NCI-H526 treated with DMSO at 0.1 percent for 48 hours (cell line): ENCODE measurements at regions not wholly inside any gene's neighbourhood (a gene's known extent, or its start where the extent isn't known, plus 50 kb on each side); places are given as distances from the start of the nearest gene placed in this dataset.
"Not testable (repeated sequence)": the region's sequence is repeated elsewhere in the genome, so short reads cannot be mapped to it uniquely, and the experiment has no call there.

Experiments used
- DNase-seq: peaks from one replicate; lab custom pipeline; 2025; lab: John Stamatoyannopoulos, UW

- DNase-seq = no peak
Measured at GRCh38 chr14:70269582-70269981, 80.8 kb upstream of the SLC8A3 start.

DNA sequence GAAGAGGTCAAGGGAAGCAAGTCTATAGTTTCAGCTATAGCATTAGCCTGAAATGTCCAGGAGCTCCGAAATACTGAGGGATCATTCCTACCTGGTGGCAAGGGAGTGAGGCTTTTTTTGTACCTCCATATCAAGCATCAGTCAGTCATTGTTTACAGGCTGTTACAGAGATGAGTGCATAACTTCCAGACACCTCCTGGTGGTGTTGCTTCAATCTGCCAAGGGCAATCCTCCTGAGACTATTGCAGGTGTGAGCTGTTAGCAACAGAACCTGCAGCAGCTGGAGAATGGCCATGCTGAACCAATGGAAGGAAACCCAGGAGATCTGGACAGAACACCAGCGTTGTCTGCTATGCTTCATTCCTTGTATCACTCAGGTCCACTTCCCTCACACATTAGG, 80.0 kb upstream of the SLC8A3 start:
- DNase-seq = no peak

DNA sequence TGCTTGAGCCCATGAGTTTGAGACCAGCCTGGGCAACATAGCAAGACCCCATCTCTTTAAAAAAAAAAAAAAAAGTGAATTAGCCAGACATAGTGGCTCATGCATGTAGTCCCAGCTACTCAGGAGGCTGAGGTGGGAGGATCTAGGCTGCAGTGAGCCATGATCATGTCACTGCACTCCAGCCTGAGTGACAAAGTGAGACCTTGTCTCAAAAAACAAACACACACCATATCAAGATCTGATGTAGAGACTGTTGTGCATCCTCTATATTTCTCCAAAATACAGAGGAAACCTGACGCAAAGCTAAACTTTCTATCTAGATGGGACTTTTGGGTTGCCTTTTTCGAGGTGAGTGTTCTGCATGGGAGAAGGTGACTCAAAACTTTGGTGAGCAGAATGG, 77.4 kb upstream of the SLC8A3 start:
- DNase-seq = no peak

DNA sequence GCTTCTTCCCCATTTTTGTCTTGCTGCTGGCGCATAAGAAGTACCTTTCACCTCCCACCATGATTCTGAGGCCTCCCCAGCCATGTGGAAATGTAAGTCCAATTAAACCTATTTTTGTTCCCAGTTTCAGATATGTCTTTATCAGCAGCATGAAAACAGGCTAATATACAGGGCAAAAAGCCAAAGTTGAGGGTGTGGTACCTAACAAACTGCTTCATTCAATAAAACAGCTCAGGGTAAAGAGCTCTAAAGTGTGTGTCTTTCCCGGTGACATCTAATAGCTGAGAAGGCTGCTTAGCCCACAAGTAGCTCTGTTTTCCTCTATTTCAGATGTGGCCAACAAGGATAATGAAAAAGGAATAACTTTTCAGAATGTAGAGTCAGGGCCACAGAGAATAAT, 76.7 kb upstream of the SLC8A3 start:
- DNase-seq = no peak

DNA sequence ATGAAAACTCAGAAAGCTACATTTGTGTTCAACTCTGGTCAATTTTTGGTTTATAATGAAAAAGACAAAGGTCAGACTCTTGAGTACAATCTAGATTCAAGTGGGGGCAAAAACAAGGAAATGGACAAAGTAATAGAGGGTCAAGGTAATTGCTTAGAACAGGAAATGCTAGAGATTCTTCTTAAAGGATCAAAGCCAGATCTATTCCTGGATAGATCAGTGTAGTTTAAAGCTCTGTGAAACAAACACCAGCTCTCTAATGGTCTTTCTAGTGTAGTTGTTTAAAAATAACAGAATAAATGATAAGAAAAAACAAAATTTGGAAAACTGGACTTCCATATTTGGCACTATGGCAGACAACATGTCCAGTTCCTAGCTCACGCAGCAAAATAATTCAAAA, 70.7 kb upstream of the SLC8A3 start:
- no peak for DNase-seq

- no peak for DNase-seq
Measured at GRCh38 chr14:70257526-70257925, 68.8 kb upstream of the SLC8A3 start.

- no peak for DNase-seq
Measured at GRCh38 chr14:70256601-70257000, 67.8 kb upstream of the SLC8A3 start.

DNA sequence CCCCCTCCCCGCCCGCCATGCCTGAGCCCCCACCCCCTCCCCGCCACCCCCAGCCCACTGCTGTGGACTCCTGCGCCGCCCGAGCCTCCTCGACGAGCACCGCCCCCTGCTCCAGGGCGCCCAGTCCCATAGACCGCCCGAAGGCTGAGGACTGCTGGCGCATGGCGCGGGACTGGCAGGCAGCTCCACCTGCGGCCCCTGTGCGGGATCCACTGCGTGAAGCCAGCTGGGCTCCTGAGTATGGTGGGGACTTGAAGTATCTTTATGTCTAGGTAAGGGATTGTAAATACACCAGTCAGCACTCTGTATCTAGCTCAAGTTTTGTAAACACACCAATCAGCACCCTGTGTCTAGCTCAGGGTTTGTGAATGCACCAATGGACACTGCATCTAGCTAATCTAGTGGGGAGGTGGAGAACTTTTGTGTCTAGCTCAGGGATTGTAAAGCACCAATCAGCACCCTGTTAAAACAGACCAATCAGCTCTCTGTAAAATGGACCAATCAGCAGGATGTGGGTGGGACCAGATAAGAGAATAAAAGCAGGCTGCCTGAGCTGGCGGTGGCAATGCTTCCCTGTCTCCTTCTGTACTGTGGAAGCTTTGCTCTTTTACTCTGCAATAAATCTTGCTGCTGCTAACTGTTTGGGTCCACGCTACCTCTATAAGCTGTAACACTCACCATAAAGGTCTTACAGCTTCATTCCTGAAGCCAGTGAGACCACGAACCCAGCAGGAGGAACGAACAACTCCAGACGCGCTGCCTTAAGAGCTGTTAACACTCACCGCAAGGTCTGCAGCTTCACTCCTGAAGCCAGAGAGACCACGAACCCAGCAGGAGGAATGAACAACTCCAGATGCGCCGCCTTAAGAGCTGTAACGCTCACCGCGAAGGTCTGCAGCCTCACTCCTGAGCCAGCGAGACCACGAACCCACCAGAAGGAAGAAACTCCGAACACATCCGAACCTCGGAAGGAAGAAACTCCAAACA, 66.6 kb upstream of the SLC8A3 start:
- DNase-seq = peak; percentile 4

GRCh38 chr14:70254476-70254961, 65.8 kb upstream of the SLC8A3 start:
- DNase-seq = peak; percentile 12

GRCh38 chr14:70253547-70253946, 64.8 kb upstream of the SLC8A3 start:
- not testable (repeated sequence) for DNase-seq

DNA sequence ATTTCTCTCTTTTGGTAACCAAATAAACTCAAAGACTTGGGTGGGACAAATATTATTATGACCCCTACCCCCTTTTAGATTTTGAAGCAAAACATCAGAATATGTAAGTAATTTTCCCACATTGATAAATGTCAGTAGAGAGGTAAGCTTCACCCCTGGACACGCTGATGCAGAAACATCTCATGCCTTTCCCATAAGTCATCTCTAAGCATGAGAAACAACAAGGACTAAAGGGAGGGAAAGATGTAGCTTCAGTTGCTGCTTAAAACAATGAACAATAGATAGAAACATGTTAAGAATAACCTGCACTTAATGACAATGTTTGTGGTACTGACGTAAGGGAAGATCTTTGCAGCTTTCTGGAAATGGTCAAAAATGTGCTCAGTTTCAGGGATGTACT, 56.3 kb upstream of the SLC8A3 start:
- DNase-seq = no peak

DNA sequence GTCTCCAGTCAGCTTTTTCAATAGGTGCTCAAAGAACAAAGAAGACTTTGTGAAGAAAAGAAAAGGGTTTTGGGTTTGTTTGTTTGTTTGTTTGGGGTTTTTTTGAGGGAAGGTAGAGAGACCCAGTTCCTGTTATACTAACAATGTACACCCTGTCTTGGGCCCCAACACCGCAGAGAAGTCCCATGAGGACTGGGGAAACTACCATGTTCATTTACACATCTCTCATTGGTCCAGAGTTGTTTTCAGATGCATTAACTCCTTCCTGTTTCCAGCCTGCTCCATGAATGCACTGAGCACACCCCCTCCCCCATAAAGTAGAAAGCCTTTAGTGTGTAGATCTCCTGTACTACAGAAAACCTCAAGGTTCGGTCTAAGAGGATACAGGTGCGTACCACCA, 51.1 kb upstream of the SLC8A3 start:
- no peak for DNase-seq

- DNase-seq = not testable (repeated sequence)
Measured at GRCh38 chr14:70238635-70239034, 49.9 kb upstream of the SLC8A3 start.
